MM.1S (cell line): ENCODE measurements at regions not wholly inside any gene's neighbourhood (a gene's known extent, or its start where the extent isn't known, plus 50 kb on each side); places are given as distances from the start of the nearest gene placed in this dataset.

Experiments used
- EZH2 ChIP-seq: fragments of 300-600 bp; sonication (generic); optimal IDR thresholded peaks from 2 replicates; pipeline ENCODE3; 2017; ENCODE audit warnings: low read depth, mild to moderate bottlenecking, antibody characterized with exemption, low read length, mixed read lengths
- EZH2phosphoT487 ChIP-seq: fragments of 300-600 bp; sonication (generic); IDR thresholded peaks from 2 replicates; pipeline ENCODE4 v1.6.1; 2018; ENCODE audit warnings: antibody characterized with exemption, low read length
- TF ChIP-seq, protein P1 (sequence below): fragments of 300-600 bp; sonication (generic); IDR thresholded peaks from 2 replicates; pipeline ENCODE4 v1.5.1; 2016; ENCODE audit warnings: antibody characterized with exemption, low read length, mixed read lengths

DNA sequence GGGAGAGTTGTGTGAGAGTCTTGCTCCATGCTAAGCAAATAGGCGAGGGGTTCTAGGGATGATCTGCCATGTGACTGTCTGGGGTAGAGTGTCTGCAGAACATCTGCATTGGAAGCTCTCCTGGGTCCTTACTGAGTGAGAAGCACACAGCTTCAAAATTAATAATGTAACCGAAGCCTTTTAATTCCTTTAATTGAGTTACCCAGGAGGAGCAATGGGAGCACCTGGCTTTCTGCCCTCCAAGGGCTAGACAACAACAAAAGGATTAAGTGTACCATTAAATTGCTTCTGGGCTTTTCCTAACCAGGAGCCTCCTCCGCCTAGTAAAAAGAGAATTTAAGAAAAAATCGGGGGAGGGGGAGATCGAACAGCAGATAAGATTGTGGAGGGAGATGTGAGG, 102.0 kb upstream of the TBX20 start:
- TF ChIP-seq, protein P1, sequence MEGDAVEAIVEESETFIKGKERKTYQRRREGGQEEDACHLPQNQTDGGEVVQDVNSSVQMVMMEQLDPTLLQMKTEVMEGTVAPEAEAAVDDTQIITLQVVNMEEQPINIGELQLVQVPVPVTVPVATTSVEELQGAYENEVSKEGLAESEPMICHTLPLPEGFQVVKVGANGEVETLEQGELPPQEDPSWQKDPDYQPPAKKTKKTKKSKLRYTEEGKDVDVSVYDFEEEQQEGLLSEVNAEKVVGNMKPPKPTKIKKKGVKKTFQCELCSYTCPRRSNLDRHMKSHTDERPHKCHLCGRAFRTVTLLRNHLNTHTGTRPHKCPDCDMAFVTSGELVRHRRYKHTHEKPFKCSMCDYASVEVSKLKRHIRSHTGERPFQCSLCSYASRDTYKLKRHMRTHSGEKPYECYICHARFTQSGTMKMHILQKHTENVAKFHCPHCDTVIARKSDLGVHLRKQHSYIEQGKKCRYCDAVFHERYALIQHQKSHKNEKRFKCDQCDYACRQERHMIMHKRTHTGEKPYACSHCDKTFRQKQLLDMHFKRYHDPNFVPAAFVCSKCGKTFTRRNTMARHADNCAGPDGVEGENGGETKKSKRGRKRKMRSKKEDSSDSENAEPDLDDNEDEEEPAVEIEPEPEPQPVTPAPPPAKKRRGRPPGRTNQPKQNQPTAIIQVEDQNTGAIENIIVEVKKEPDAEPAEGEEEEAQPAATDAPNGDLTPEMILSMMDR, result no peak
- TF ChIP-seq EZH2phosphoT487 (no peak), EZH2 (no peak)
